PC-3 (cell line): ENCODE measurements at regions not wholly inside any gene's neighbourhood (a gene's known extent, or its start where the extent isn't known, plus 50 kb on each side); places are given as distances from the start of the nearest gene placed in this dataset.

Experiments used
- ATAC-seq: fragments of 200-7000 bp; cut with Tn5 transposase; 2 replicates; pipeline ENCODE4 v1.9.1; 2020; ENCODE audit warnings: mild to moderate bottlenecking, moderate library complexity
- BruUV-seq: library from RNA; stranded (reverse); fragments of 400-500 nt; replicated peaks from 2 replicates; lab custom pipeline; 2021; lab: Mats Ljungman, UMichigan
- CTCF ChIA-PET: fragments of 300-600 bp; sonication (Branson Sonifier 250); formaldehyde crosslinking; loops from one replicate; lab custom pipeline; 2022; ENCODE audit warnings: antibody characterized with exemption; lab: Charles Lee
- POLR2A ChIA-PET: fragments of 300-600 bp; sonication (Branson Sonifier 250); formaldehyde crosslinking; loops from one replicate; lab custom pipeline; 2022; ENCODE audit warnings: antibody characterized with exemption; ENCODE audit not compliant: unreplicated experiment; lab: Charles Lee
- DNase-seq: peaks from one replicate; pipeline ENCODE4 v3.0.0-alpha.2; 2015
- H2AFZ ChIP-seq: fragments of 300-600 bp; sonication (generic); 2 replicates; pipeline ENCODE4 v1.6.0; 2016; ENCODE audit warnings: antibody characterized with exemption, low read length
- H3F3A ChIP-seq: fragments of 300-600 bp; sonication (generic); one replicate; pipeline ENCODE4 v1.6.0; 2017; ENCODE audit warnings: antibody characterized with exemption, low read length, control low read depth, mild to moderate bottlenecking; ENCODE audit not compliant: unreplicated experiment
- H3K27ac ChIP-seq: fragments of 300-600 bp; sonication (generic); 2 replicates; pipeline ENCODE4 v1.5.1; 2016; ENCODE audit warnings: mild to moderate bottlenecking, low read length
- H3K27me3 ChIP-seq: fragments of 300-600 bp; sonication (generic); 2 replicates; pipeline ENCODE4 v1.6.1; 2016; ENCODE audit warnings: low read length, mixed read lengths
- H3K36me3 ChIP-seq: fragments of 300-600 bp; sonication (generic); 2 replicates; pipeline ENCODE4 v1.6.1; 2016; ENCODE audit warnings: low read depth, mixed run types, low read length, mixed read lengths
- H3K4me1 ChIP-seq: fragments of 300-600 bp; sonication (generic); 2 replicates; pipeline ENCODE4 v1.5.1; 2016; ENCODE audit warnings: low read length; ENCODE audit not compliant: insufficient read depth
- H3K4me2 ChIP-seq: fragments of 300-600 bp; sonication (generic); 2 replicates; pipeline ENCODE4 v1.6.0; 2016; ENCODE audit warnings: low read length
- H3K4me3 ChIP-seq: fragments of 300-600 bp; sonication (generic); 2 replicates; pipeline ENCODE4 v1.5.1; 2016; ENCODE audit warnings: mild to moderate bottlenecking, low read length, mixed read lengths
- H3K79me2 ChIP-seq: fragments of 300-600 bp; sonication (generic); 2 replicates; pipeline ENCODE4 v1.6.1; 2017; ENCODE audit warnings: low read length, mixed read lengths
- H3K9ac ChIP-seq: fragments of 300-600 bp; sonication (generic); 2 replicates; pipeline ENCODE4 v1.6.0; 2016; ENCODE audit warnings: mild to moderate bottlenecking, low read length
- H3K9me2 ChIP-seq: fragments of 300-600 bp; sonication (generic); replicated peaks from 2 replicates; pipeline ENCODE4 v1.6.1; 2016; ENCODE audit warnings: mixed run types, low read length, mixed read lengths
- H3K9me3 ChIP-seq: fragments of 300-600 bp; sonication (generic); 2 replicates; pipeline ENCODE4 v1.6.1; 2016; ENCODE audit warnings: low read length, mixed read lengths
- H4K20me1 ChIP-seq: fragments of 300-600 bp; sonication (generic); 2 replicates; pipeline ENCODE4 v1.6.1; 2016; ENCODE audit warnings: low read length, mixed read lengths
- CTCF ChIP-seq: fragments of 300-600 bp; sonication (generic); conservative IDR thresholded peaks from 2 replicates; pipeline ENCODE4 v1.5.1; 2017; ENCODE audit warnings: antibody characterized with exemption, low read depth, mild to moderate bottlenecking, low read length
- EZH2 ChIP-seq: fragments of 300-600 bp; sonication (generic); IDR thresholded peaks from one replicate; pipeline ENCODE4 v1.6.1; 2017; ENCODE audit warnings: antibody characterized with exemption, mild to moderate bottlenecking, low read length; ENCODE audit not compliant: unreplicated experiment
- EZH2phosphoT487 ChIP-seq: fragments of 300-600 bp; sonication (generic); IDR thresholded peaks from 2 replicates; pipeline ENCODE4 v1.6.1; 2018; ENCODE audit warnings: mild to moderate bottlenecking, antibody characterized with exemption, low read length, borderline replicate concordance
- intact Hi-C: fragments of 100-400 bp; cut with micrococcal nuclease; formaldehyde crosslinking; loops from 2 replicates; pipeline ENCODE4 v1.9.0; 2023

GRCh38 chr5:29498412-29498811, 1695.1 kb upstream of the CDH6 start:
- Histone ChIP-seq H3K4me2 (no peak overlapping the region), H3K9me3 (0 out of 2 replicates have a peak, but pooled peaks cover 18% of the 10 kb centered on the region), H3K36me3 (no peaks in the 10 kb centered on the region), H3K9ac (no peak overlapping the region), H3F3A (no peaks in the 10 kb centered on the region), H3K4me1 (no peaks in the 10 kb centered on the region), H3K4me3 (no peak overlapping the region), H3K27me3 (no peaks in the 10 kb centered on the region), H3K27ac (no peak overlapping the region), H4K20me1 (no peaks in the 10 kb centered on the region), H3K79me2 (no peaks in the 10 kb centered on the region), H3K9me2 (no peaks in the 10 kb centered on the region), H2AFZ (no peak overlapping the region)
- POLR2A ChIA-PET, result no interaction called here
- no TSS peak for BruUV-seq
- intact Hi-C loops, result no loop called here
- ATAC-seq (no peak), DNase-seq (no peak)
- TF ChIP-seq EZH2phosphoT487 (no peak), EZH2 (no peak), CTCF (no peak)
- CTCF ChIA-PET, result no interaction called here

DNA sequence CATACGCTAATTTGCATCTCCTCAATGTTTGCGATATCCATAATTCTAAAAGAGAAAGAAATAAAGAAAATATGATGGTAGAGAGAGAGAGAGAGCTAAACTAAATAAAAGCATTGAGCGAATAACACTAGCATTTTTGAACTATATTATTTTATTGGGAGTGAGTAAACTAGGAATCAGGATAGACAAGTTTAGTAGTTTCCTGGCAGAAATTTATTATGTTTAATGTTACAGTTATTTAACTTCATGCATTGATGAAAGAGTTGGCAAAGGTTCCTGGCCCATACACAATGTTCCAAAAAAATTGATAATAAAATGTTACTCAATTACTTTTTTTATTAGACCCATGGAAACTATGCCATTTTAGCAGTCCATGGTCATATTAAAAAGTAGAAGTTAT, 1708.2 kb upstream of the CDH6 start:
- ChIA-PET CTCF (no interaction called here), POLR2A (no interaction called here)
- no peak overlapping the region for H3K27ac ChIP-seq
- no peaks in the 10 kb centered on the region for H3F3A ChIP-seq
- H3K9me3 ChIP-seq, result no peaks in the 10 kb centered on the region
- H3K9ac ChIP-seq, result no peak overlapping the region
- no TSS peak for BruUV-seq
- H2AFZ ChIP-seq, result no peak overlapping the region
- intact Hi-C loops, result no loop called here
- H3K9me2 ChIP-seq, result no peaks in the 10 kb centered on the region
- no peaks in the 10 kb centered on the region for H4K20me1 ChIP-seq
- no peaks in the 10 kb centered on the region for H3K36me3 ChIP-seq
- peaks cover 6% of the 10 kb centered on the region; the same call in 1 of the 2 replicates for H3K4me1 ChIP-seq
- DNase-seq (peak; percentile 65), ATAC-seq (peak; percentile 79)
- no peak for TF ChIP-seq CTCF
- no peaks in the 10 kb centered on the region for H3K27me3 ChIP-seq
- H3K4me3 ChIP-seq, result no peak overlapping the region
- H3K79me2 ChIP-seq, result no peaks in the 10 kb centered on the region
- peak overlapping the region; percentile 30; the same call in 1 of the 2 replicates for H3K4me2 ChIP-seq

DNA sequence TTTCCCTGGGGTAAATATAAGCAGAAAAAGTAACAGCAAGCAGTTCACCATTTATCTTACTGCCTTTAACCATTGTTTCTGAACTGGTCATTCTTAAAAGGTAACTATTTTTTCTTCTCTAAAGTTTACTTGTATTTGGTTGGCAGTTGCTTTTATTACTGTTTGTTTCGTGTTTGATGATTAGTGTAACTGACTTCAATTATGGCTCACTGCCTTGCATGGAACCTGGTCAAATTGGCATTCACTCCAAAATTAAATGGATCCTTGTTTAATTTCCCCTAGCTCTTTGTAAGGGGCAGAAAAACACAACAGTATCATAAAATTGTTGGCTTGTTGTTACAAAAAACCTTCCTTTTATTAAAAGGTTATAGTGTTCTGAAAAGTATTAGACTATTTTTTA, 1723.9 kb upstream of the CDH6 start:
- Histone ChIP-seq H3K27ac (no peak overlapping the region), H3K4me3 (no peak overlapping the region), H4K20me1 (no peaks in the 10 kb centered on the region), H3K36me3 (no peaks in the 10 kb centered on the region), H3K79me2 (no peaks in the 10 kb centered on the region), H3K9ac (no peak overlapping the region), H3K9me3 (no peaks in the 10 kb centered on the region), H3K27me3 (no peaks in the 10 kb centered on the region), H3K4me1 (no peaks in the 10 kb centered on the region), H3F3A (no peaks in the 10 kb centered on the region), H2AFZ (no peak overlapping the region), H3K4me2 (no peak overlapping the region), H3K9me2 (no peaks in the 10 kb centered on the region)
- BruUV-seq, result no TSS peak
- DNase-seq, result no peak
- ChIA-PET POLR2A (no interaction called here), CTCF (no interaction called here)
- intact Hi-C loops, result no loop called here
- ATAC-seq, result no peak
- TF ChIP-seq EZH2phosphoT487, result no peak
- no peak for TF ChIP-seq CTCF
- TF ChIP-seq EZH2, result no peak
